ENCODE measurements at regions not wholly inside any gene's neighbourhood (a gene's known extent, or its start where the extent isn't known, plus 50 kb on each side); places are given as distances from the start of the nearest gene placed in this dataset.

DNA sequence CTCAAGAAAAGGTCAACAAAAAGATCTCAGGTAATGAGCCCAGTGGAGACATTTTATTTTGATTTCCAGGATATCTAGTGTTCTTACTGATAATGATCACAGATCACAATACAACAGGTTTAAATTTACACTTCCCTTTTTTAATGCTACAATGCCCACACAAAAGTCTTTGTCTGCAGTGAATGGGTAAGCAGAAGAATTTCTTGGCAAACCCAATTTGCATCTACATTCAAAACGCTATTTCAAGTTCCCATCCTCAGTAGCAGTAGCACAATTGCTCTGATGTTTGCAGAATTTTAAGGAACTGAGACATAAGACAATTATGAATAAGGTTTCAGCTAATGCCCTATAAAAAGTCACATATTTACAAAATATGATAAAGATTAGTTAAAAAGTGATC lies 929.4 kb upstream of the PIK3C3 start:
- TF ChIP-seq CTCF (conservative IDR thresholded peaks at IDR 0.05; ENCODE audit: low read length) (no peak), EZH2phosphoT487 (IDR thresholded peaks at IDR 0.05; ENCODE audit: borderline replicate concordance, low read depth, low read length) (no peak)
